ENCODE measurements at regions not wholly inside any gene's neighbourhood (a gene's known extent, or its start where the extent isn't known, plus 50 kb on each side); places are given as distances from the start of the nearest gene placed in this dataset.

GRCh38 chr9:88711719-88712118, 176.7 kb downstream of the NXNL2 start:
- DNase-seq, result no peak
- Histone ChIP-seq H3K4me3 (ENCODE audit: low read length in 3 of 3) (no peak overlapping the region), H3K27me3 (ENCODE audit: control insufficient read depth, insufficient read depth, low read length) (no peaks in the 10 kb centered on the region), H3K4me1 (ENCODE audit: control insufficient read depth in 2 of 3, insufficient read depth in 2 of 3, low read depth in 1 of 3, low read length in 3 of 3) (peaks cover 0 to 1% (median 0%) of the 10 kb centered on the region in 3 donors), H3K9ac (ENCODE audit: low read length in 3 of 3) (no peak overlapping the region), H3K9me3 (ENCODE audit: control insufficient read depth in 2 of 3, insufficient read depth in 1 of 3, low read length in 3 of 3) (peaks cover 0 to 15% (median 3%) of the 10 kb centered on the region in 3 donors), H3K27ac (ENCODE audit: low read depth in 2 of 2, low read length in 2 of 2) (no peak overlapping the region), H3K36me3 (ENCODE audit: control insufficient read depth in 2 of 3, insufficient read depth in 3 of 3, low read length in 3 of 3) (no peaks in the 10 kb centered on the region)
- intact Hi-C loops (cut with DNase I), result no loop called here
- no peak for FAIRE-seq
- no peak for TF ChIP-seq CTCF (IDR thresholded peaks at IDR 0.05; ENCODE audit: borderline replicate concordance, extremely low read depth, insufficient read depth)

DNA sequence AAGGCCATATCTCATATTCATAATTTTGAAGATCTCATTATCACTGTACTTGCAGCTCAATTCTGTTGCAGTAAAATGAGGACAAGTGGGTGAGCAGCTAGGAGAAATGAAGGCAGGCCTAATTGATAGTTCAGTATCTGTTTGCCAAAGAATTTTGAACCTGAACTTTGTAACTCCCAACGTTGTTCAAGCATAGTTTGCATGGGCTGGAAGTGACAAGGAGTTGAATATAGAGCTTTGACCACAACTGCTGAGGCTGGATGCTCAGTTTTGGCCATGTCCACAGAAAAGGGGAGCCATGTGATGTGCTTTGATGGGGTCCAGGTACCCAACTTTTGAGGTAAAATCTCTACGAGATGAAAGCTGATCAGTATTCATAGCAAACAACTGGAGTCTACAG, 177.5 kb downstream of the NXNL2 start:
- no peak overlapping the region for H3K27ac ChIP-seq (ENCODE audit: low read depth in 2 of 2, low read length in 2 of 2)
- DNase-seq, result no peak
- no peak for TF ChIP-seq CTCF (IDR thresholded peaks at IDR 0.05; ENCODE audit: borderline replicate concordance, extremely low read depth, insufficient read depth)
- H3K9me3 ChIP-seq (ENCODE audit: control insufficient read depth in 2 of 3, insufficient read depth in 1 of 3, low read length in 3 of 3), result peaks cover 0 to 15% (median 3%) of the 10 kb centered on the region in 3 donors
- no peaks in the 10 kb centered on the region for H3K4me1 ChIP-seq (ENCODE audit: control insufficient read depth in 2 of 3, insufficient read depth in 2 of 3, low read depth in 1 of 3, low read length in 3 of 3)
- intact Hi-C loops (cut with DNase I), result no loop called here
- no peak overlapping the region for H3K9ac ChIP-seq (ENCODE audit: low read length in 3 of 3)
- no peaks in the 10 kb centered on the region for H3K36me3 ChIP-seq (ENCODE audit: control insufficient read depth in 2 of 3, insufficient read depth in 3 of 3, low read length in 3 of 3)
- H3K4me3 ChIP-seq (ENCODE audit: low read length in 3 of 3), result no peak overlapping the region
- FAIRE-seq, result no peak
- H3K27me3 ChIP-seq (ENCODE audit: control insufficient read depth, insufficient read depth, low read length), result no peaks in the 10 kb centered on the region

- no peaks in the 10 kb centered on the region for H3K4me1 ChIP-seq (ENCODE audit: control insufficient read depth in 2 of 3, insufficient read depth in 2 of 3, low read depth in 1 of 3, low read length in 3 of 3)
- intact Hi-C loops (cut with DNase I), result no loop called here
- H3K27ac ChIP-seq (ENCODE audit: low read depth in 2 of 2, low read length in 2 of 2), result no peak overlapping the region
- no peak for TF ChIP-seq CTCF (IDR thresholded peaks at IDR 0.05; ENCODE audit: borderline replicate concordance, extremely low read depth, insufficient read depth)
- no peak for DNase-seq
- no peaks in the 10 kb centered on the region for H3K36me3 ChIP-seq (ENCODE audit: control insufficient read depth in 2 of 3, insufficient read depth in 3 of 3, low read length in 3 of 3)
- H3K27me3 ChIP-seq (ENCODE audit: control insufficient read depth, insufficient read depth, low read length), result no peaks in the 10 kb centered on the region
- no peak overlapping the region for H3K4me3 ChIP-seq (ENCODE audit: low read length in 3 of 3)
- no peak overlapping the region for H3K9ac ChIP-seq (ENCODE audit: low read length in 3 of 3)
- peaks cover 0 to 15% (median 3%) of the 10 kb centered on the region in 3 donors for H3K9me3 ChIP-seq (ENCODE audit: control insufficient read depth in 2 of 3, insufficient read depth in 1 of 3, low read length in 3 of 3)
- FAIRE-seq, result no peak
Measured at GRCh38 chr9:88713010-88713409, 178.0 kb downstream of the NXNL2 start.
